Liver (tissue), 8 donors: ENCODE measurements at regions not wholly inside any gene's neighbourhood (a gene's known extent, or its start where the extent isn't known, plus 50 kb on each side); places are given as distances from the start of the nearest gene placed in this dataset.

Experiments
- DNase-seq: peaks from one replicate; pipeline ENCODE4 v3.0.0-alpha.2; 2017; ENCODE audit warnings: low spot score
- H3K27ac ChIP-seq, 2 donors: one replicate each; pipeline ENCODE4 v1.7.0; 2013; ENCODE audit warnings: inconsistent platforms in 2 of 2, low read length in 2 of 2, control low read depth in 1 of 2, low read depth in 1 of 2, mild to moderate bottlenecking in 1 of 2
- H3K27me3 ChIP-seq, 4 donors: one replicate each; pipeline versions ENCODE4 v1.6.1 to v1.7.0; 2013; ENCODE audit warnings: low read length in 3 of 4, inconsistent platforms in 1 of 4, mild to moderate bottlenecking in 1 of 4, moderate library complexity in 1 of 4; ENCODE audit not compliant: control insufficient read depth in 4 of 4, insufficient read depth in 4 of 4
- H3K36me3 ChIP-seq, 4 donors: one replicate each; pipeline versions ENCODE4 v1.6.1 to v1.7.0; 2013; ENCODE audit warnings: low read length in 3 of 4, mild to moderate bottlenecking in 3 of 4, low read depth in 1 of 4, moderate library complexity in 1 of 4; ENCODE audit not compliant: control insufficient read depth in 4 of 4, insufficient read depth in 3 of 4
- H3K4me1 ChIP-seq, 4 donors: one replicate each; pipeline versions ENCODE4 v1.6.1 to v1.7.0; 2013; ENCODE audit warnings: low read length in 3 of 4, mild to moderate bottlenecking in 3 of 4, moderate library complexity in 1 of 4; ENCODE audit not compliant: control insufficient read depth in 4 of 4, insufficient read depth in 4 of 4
- H3K4me3 ChIP-seq, 3 donors: one replicate each; pipeline versions ENCODE4 v1.6.1 to v1.7.0; 2013; ENCODE audit warnings: low read length in 3 of 3, control low read depth in 1 of 3, low read depth in 1 of 3, mild to moderate bottlenecking in 1 of 3
- H3K9ac ChIP-seq, 2 donors: one replicate each; pipeline ENCODE4 v1.7.0; 2013; ENCODE audit warnings: low read length in 2 of 2, mild to moderate bottlenecking in 2 of 2, moderate library complexity in 2 of 2, control low read depth in 1 of 2, low read depth in 1 of 2
- H3K9me3 ChIP-seq, 4 donors: one replicate each; pipeline versions ENCODE4 v1.6.1 to v1.7.0; 2013; ENCODE audit warnings: low read length in 3 of 4; ENCODE audit not compliant: control insufficient read depth in 4 of 4
- CTCF ChIP-seq: fragments of 150-350 bp; IDR thresholded peaks from 2 replicates; pipeline ENCODE4 v1.5.1; 2017; ENCODE audit warnings: improper control_type of control experiment, low read depth, low read length; ENCODE audit not compliant: missing input control
- EGR1 ChIP-seq, 2 donors: IDR thresholded peaks; 2 replicates each; pipeline ENCODE4 v1.6.1; 2016 to 2018; ENCODE audit warnings: antibody characterized with exemption in 2 of 2, low read depth in 2 of 2
- FOXA1 ChIP-seq: IDR thresholded peaks from 2 replicates; pipeline ENCODE4 v1.6.1; 2016; ENCODE audit warnings: antibody characterized with exemption
- FOXA2 ChIP-seq: IDR thresholded peaks from 2 replicates; pipeline ENCODE4 v1.6.1; 2016; ENCODE audit warnings: antibody characterized with exemption
- GABPA ChIP-seq, 2 donors: IDR thresholded peaks in 1 of 2; conservative IDR thresholded peaks in 1 of 2; 2 replicates each; pipeline ENCODE4 v1.6.1; 2016; ENCODE audit warnings: antibody characterized with exemption in 2 of 2, mild to moderate bottlenecking in 1 of 2, moderate library complexity in 1 of 2
- HNF4A ChIP-seq, 2 donors: conservative IDR thresholded peaks; 2 replicates each; pipeline ENCODE4 v1.6.1; 2016; ENCODE audit warnings: antibody characterized with exemption in 2 of 2, mild to moderate bottlenecking in 2 of 2
- HNF4G ChIP-seq: IDR thresholded peaks from 2 replicates; pipeline ENCODE4 v1.6.1; 2016; ENCODE audit warnings: antibody characterized with exemption
- JUND ChIP-seq, 2 donors: IDR thresholded peaks; 2 replicates each; pipeline ENCODE4 v1.6.1; 2016; ENCODE audit warnings: antibody characterized with exemption in 2 of 2
- MAX ChIP-seq: IDR thresholded peaks from 2 replicates; pipeline ENCODE4 v1.6.1; 2016; ENCODE audit warnings: antibody characterized with exemption
- NR2F2 ChIP-seq: IDR thresholded peaks from 2 replicates; pipeline ENCODE4 v1.6.1; 2016; ENCODE audit warnings: antibody characterized with exemption
- RAD21 ChIP-seq, 2 donors: IDR thresholded peaks; 2 replicates each; pipeline ENCODE4 v1.6.1; 2016; ENCODE audit warnings: antibody characterized with exemption in 2 of 2, mild to moderate bottlenecking in 2 of 2
- REST ChIP-seq: IDR thresholded peaks from 2 replicates; pipeline ENCODE4 v1.6.1; 2016; ENCODE audit warnings: antibody characterized with exemption, mild to moderate bottlenecking
- RXRA ChIP-seq, 2 donors: IDR thresholded peaks; 2 replicates each; pipeline ENCODE4 v1.6.1; 2017 to 2018; ENCODE audit warnings: antibody characterized with exemption in 2 of 2, mild to moderate bottlenecking in 1 of 2
- SP1 ChIP-seq: IDR thresholded peaks from 2 replicates; pipeline ENCODE4 v1.6.1; 2018; ENCODE audit warnings: antibody characterized with exemption, mild to moderate bottlenecking
- TAF1 ChIP-seq: conservative IDR thresholded peaks from 2 replicates; pipeline ENCODE4 v1.6.1; 2016; ENCODE audit warnings: antibody characterized with exemption, mild to moderate bottlenecking
- YY1 ChIP-seq: IDR thresholded peaks from 2 replicates; pipeline ENCODE4 v1.6.1; 2016; ENCODE audit warnings: antibody characterized with exemption, mild to moderate bottlenecking
- ZBTB33 ChIP-seq: IDR thresholded peaks from 2 replicates; pipeline ENCODE4 v1.6.1; 2016; ENCODE audit warnings: antibody characterized with exemption
- WGBS: extraction: QIAGEN DNeasy Blood & Tissue Kit; methylation state at CpG from one replicate; pipeline ENCODE4 v1.1.7; 2013; 5-methylcytosine and 5-hydroxymethylcytosine counted together
- donor health status: healthy.
- donor health status: healthy.
- donor health status: healthy.
- donor health status: healthy.
- donor health status: healthy.

- 90% methylated on average over 24 of the region's 24 CpGs for WGBS
- peaks cover 9 to 21% (median 15%) of the 10 kb centered on the region in 4 donors for H3K4me1 ChIP-seq
- no peaks in the 10 kb centered on the region for H3K36me3 ChIP-seq
- H3K27ac ChIP-seq: no peak overlapping the region
- no peak for DNase-seq
- H3K4me3 ChIP-seq: no peak overlapping the region
- no peaks in the 10 kb centered on the region for H3K9me3 ChIP-seq
- no peaks in the 10 kb centered on the region for H3K27me3 ChIP-seq
- no peak for TF ChIP-seq ZBTB33
- no peak for TF ChIP-seq TAF1
- TF ChIP-seq JUND (IDR thresholded peaks at IDR 0.05): no peak
- TF ChIP-seq CTCF: no peak
- no peak for TF ChIP-seq RAD21 (IDR thresholded peaks at IDR 0.05)
- TF ChIP-seq HNF4G: no peak
- TF ChIP-seq NR2F2: no peak
- TF ChIP-seq HNF4A (conservative IDR thresholded peaks at IDR 0.05): no peak
- TF ChIP-seq FOXA1: no peak
- no peak for TF ChIP-seq MAX
- no peak for TF ChIP-seq EGR1 (IDR thresholded peaks at IDR 0.05; ENCODE audit: low read depth in 2 of 2)
- no peak for TF ChIP-seq YY1
- no peak for TF ChIP-seq SP1
- TF ChIP-seq GABPA (IDR thresholded peaks at IDR 0.05 in 1 of 2, conservative IDR thresholded peaks at IDR 0.05 in 1 of 2): no peak
- TF ChIP-seq RXRA (IDR thresholded peaks at IDR 0.05): no peak
- TF ChIP-seq FOXA2: no peak
- TF ChIP-seq REST: no peak
- H3K9ac ChIP-seq: no peak overlapping the region
Observed at GRCh38 chr6:11370191-11371018, 137.9 kb upstream of the NEDD9 start.
